ENCODE measurements at regions not wholly inside any gene's neighbourhood (a gene's known extent, or its start where the extent isn't known, plus 50 kb on each side); places are given as distances from the start of the nearest gene placed in this dataset.

GRCh38 chr6:144639654-144640053 lies 354.5 kb downstream of the UTRN start:
- TF ChIP-seq CTCF (IDR thresholded peaks at IDR 0.05; ENCODE audit: borderline replicate concordance, insufficient read depth, low read depth, low read length): no peak

GRCh38 chr6:144641286-144641685 lies 356.2 kb downstream of the UTRN start:
- H3K4me3 ChIP-seq (ENCODE audit: low read depth, low read length): no peak overlapping the region
- no peak for TF ChIP-seq CTCF (IDR thresholded peaks at IDR 0.05; ENCODE audit: borderline replicate concordance, insufficient read depth, low read depth, low read length)

More at GRCh38 chr6:144639654-144640053, 354.5 kb downstream of the UTRN start:
- no peak overlapping the region for H3K4me3 ChIP-seq (ENCODE audit: low read depth, low read length)

- TF ChIP-seq CTCF (IDR thresholded peaks at IDR 0.05; ENCODE audit: borderline replicate concordance, insufficient read depth, low read depth, low read length): no peak
- H3K4me3 ChIP-seq (ENCODE audit: low read depth, low read length): no peak overlapping the region
These were observed 359.6 kb downstream of the UTRN start for GRCh38 chr6:144644776-144645175.

- H3K4me3 ChIP-seq (ENCODE audit: low read depth, low read length): no peak overlapping the region
These were observed 361.2 kb downstream of the UTRN start for GRCh38 chr6:144646093-144647056.

GRCh38 chr6:144647406-144647964 lies 362.4 kb downstream of the UTRN start:
- TF ChIP-seq CTCF (IDR thresholded peaks at IDR 0.05; ENCODE audit: borderline replicate concordance, insufficient read depth, low read depth, low read length): no peak
- H3K4me3 ChIP-seq (ENCODE audit: low read depth, low read length): no peak overlapping the region

More at GRCh38 chr6:144646093-144647056, 361.2 kb downstream of the UTRN start:
- no peak for TF ChIP-seq CTCF (IDR thresholded peaks at IDR 0.05; ENCODE audit: borderline replicate concordance, insufficient read depth, low read depth, low read length)

- H3K4me3 ChIP-seq (ENCODE audit: low read depth, low read length): no peak overlapping the region
- TF ChIP-seq CTCF (IDR thresholded peaks at IDR 0.05; ENCODE audit: borderline replicate concordance, insufficient read depth, low read depth, low read length): no peak
These were observed 363.0 kb downstream of the UTRN start for GRCh38 chr6:144647971-144648651.
